ENCODE measurements at regions not wholly inside any gene's neighbourhood (a gene's known extent, or its start where the extent isn't known, plus 50 kb on each side); places are given as distances from the start of the nearest gene placed in this dataset.

- TF ChIP-seq EZH2phosphoT487 (IDR thresholded peaks at IDR 0.05; ENCODE audit: low read length) = no peak
- TF ChIP-seq, protein P1, sequence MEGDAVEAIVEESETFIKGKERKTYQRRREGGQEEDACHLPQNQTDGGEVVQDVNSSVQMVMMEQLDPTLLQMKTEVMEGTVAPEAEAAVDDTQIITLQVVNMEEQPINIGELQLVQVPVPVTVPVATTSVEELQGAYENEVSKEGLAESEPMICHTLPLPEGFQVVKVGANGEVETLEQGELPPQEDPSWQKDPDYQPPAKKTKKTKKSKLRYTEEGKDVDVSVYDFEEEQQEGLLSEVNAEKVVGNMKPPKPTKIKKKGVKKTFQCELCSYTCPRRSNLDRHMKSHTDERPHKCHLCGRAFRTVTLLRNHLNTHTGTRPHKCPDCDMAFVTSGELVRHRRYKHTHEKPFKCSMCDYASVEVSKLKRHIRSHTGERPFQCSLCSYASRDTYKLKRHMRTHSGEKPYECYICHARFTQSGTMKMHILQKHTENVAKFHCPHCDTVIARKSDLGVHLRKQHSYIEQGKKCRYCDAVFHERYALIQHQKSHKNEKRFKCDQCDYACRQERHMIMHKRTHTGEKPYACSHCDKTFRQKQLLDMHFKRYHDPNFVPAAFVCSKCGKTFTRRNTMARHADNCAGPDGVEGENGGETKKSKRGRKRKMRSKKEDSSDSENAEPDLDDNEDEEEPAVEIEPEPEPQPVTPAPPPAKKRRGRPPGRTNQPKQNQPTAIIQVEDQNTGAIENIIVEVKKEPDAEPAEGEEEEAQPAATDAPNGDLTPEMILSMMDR (IDR thresholded peaks at IDR 0.05; ENCODE audit: low read length) = no peak
Observed at GRCh38 chr6:133187657-133188453, 53.3 kb upstream of the EYA4 start.
